Suprapubic skin (tissue), 4 donors: ENCODE measurements at regions not wholly inside any gene's neighbourhood (a gene's known extent, or its start where the extent isn't known, plus 50 kb on each side); places are given as distances from the start of the nearest gene placed in this dataset.

Experiments
- CTCF ChIP-seq, 2 donors: fragments of 200-600 bp in 1 of 2; fragments of 450-650 bp in 1 of 2; sonication (generic) in 1 of 2; IDR thresholded peaks; one replicate each; pipeline ENCODE4 v1.5.1; 2016 to 2019; ENCODE audit warnings: antibody characterized with exemption in 2 of 2, mild to moderate bottlenecking in 1 of 2, moderate library complexity in 1 of 2
- POLR2A ChIP-seq, 2 donors: fragments of 450-650 bp; IDR thresholded peaks; one replicate each; pipeline ENCODE4 v1.6.1; 2017; ENCODE audit warnings: antibody characterized with exemption in 2 of 2, mild to moderate bottlenecking in 2 of 2, moderate library complexity in 2 of 2
- POLR2AphosphoS5 ChIP-seq, 3 donors: sonication (generic); formaldehyde crosslinking; IDR thresholded peaks; one replicate each; pipeline ENCODE4 v1.6.1; 2017; ENCODE audit warnings: antibody characterized with exemption in 3 of 3

- no peak for TF ChIP-seq CTCF (IDR thresholded peaks at IDR 0.05)
- TF ChIP-seq POLR2AphosphoS5 (IDR thresholded peaks at IDR 0.05) = no peak
- TF ChIP-seq POLR2A (IDR thresholded peaks at IDR 0.05) = no peak
These were observed 653.8 kb upstream of the RIOK2 start for GRCh38 chr5:97836816-97837215.
